Nucleus accumbens (tissue), 56 donors: ENCODE measurements at regions not wholly inside any gene's neighbourhood (a gene's known extent, or its start where the extent isn't known, plus 50 kb on each side); places are given as distances from the start of the nearest gene placed in this dataset.
"Not testable (repeated sequence)": the region's sequence is repeated elsewhere in the genome, so short reads cannot be mapped to it uniquely, and the experiment has no call there.

Experiments used
- DNase-seq, 56 donors: peaks; one replicate each; lab custom pipeline; 2025; lab: John Stamatoyannopoulos, UW

DNA sequence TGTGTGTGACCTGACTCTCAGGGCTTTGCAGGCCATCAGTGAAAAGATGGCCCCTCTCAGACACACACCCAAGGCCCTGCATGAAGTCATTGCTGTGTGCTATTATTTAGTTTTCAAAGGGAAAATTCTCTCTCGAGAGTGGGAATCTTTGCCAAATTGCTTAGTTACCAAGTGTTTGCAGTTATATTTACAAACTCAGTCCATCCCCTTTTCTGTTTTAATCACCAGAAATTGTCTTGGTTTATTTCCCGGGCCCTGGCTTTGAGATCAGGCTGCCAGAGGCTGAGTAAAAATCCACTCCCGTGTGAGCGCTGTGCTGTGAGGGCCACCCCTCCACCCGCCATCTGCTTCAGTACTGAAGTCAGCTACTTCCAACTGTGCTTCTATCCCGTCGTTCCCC lies 163.1 kb downstream of the SOD2 start:
- DNase-seq, result peak in 1 of 56 donors; percentile 12

DNA sequence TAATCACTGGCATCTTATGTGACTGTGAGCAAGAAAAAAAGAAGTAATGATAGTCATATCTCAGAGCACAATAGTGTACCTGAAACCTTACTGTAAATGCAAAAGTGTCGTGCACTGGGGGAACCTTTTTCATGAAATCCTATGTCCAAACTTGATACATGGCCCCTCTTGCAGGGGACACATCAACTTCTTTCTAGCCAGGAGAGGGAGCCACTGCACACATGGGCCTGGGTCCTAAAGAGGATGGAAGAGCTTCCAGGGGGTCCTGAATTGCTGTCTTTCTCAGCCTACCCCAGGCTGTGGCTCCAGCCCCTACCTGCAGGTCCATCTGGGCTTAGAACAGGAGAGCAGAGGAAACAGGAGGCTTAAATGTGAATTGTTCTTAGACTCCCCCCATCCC lies 165.7 kb downstream of the SOD2 start:
- no peak for DNase-seq

DNA sequence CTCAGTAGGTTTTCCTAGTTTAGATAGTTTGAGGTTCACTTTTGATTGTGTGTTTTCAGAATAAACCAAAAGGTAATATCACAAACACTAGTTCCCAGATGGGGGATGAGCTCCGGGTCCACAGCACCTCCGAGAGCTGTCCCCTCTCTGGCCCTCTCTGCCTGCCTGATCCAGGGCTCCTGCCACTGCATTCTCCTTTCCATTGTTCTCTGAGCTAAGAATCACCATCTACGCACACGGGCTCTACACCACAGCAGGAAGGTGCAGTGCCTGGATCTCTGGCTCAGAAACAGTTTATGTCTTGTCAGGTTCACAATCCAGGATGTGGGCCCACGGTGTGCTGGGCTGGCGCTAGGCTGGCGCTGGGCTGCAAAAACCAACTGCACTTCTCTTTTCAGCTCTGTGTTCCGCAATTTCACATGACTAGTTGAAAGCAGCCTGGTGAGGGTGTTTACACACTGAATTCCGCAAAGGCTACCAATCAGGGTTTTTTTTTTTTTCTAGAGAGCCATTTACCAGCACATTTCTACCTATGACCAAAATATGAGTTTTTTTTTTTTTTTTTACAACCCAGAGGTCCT lies 167.5 kb downstream of the SOD2 start:
- no peak for DNase-seq

DNA sequence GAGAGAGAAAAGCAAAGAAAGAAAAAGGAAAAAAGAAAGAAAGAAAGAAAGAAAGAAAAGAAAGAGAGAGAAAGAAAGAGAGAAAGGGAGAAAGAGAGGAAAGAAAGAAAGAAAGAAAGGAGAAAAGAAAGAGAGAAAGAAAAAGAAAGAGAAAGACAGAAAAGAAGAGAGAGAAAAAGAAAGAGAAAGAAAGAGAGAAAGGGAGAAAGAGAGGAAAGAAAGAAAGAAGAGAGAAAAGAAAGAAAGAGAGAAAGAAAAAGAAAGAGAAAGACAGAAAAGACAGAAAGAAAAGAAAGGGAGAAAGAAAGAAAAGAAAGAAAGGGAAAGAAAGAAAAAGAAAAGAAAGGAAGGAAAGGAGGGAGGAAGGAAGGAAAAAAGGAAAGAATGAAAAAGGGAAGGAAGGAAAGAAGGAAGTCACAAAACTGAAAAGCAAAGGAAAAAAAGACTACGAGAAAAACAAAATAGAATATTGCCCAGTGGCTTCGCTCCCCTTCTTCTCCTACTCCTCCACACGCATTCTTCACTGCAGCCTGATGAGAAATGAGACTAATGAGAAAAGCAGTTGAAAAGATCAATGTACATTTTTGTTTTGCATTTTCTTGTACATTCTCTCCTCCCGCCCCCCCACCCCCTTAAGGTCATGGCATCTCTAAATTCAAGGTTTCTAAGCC lies 170.0 kb downstream of the SOD2 start:
- no peak for DNase-seq

DNA sequence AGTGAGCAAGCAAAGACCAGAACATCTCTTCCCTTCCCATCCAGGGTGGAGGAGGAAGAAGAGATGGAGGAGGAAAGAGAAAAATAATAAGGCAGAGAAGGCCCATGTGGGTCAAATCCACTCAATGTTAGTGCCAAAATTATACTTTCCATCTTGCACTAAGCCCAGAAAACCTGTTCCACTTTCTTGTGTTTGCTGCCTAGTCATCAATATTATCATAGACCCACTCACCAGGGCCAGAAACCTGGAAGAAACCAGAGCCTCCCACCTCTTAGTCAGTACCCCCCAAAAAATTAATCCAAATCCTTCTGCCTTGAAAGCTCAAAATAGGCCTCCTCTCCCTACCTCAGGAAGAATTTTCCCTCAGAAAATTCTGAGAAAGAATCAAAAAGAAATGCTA lies 171.1 kb downstream of the SOD2 start:
- no peak for DNase-seq

DNA sequence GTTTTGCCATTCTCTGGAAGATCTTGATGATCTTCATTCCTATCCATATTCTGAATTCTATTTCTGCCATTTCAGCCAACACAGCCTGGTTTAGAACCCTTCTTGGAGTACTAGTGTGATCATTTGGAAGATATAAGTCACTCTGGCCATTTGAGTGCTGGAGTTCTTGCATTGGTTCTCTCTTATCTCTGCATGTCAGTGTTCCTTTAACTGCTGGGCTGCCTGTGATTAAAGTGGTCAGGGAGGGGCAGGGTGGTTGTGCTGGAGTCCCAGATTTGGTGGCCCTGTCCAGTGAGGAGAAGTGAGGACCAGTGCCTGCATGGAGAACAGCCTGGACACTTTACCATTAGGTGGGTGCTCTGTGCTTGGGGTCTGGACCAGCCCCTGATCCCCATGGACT lies 173.0 kb downstream of the SOD2 start:
- no peak for DNase-seq

DNA sequence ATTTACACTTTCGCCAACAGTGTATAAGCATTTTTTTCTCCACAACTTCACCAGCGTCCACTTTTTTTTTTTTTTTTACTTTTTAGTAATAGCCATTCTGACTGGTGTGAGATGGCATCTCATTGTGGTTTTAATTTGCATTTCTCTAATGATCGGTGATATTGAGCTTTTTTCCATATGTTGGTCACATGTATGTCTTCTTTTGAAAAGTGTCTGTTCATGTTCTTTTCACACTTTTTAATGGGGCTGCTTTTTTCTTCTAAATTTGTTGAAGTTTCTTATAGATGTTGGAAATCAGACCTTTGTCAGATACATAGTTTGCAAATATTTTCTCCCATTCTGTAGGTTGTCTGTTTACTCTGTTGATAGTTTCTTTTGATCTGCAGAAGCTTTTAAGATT lies 177.2 kb downstream of the SOD2 start:
- DNase-seq, result not testable (repeated sequence)

DNA sequence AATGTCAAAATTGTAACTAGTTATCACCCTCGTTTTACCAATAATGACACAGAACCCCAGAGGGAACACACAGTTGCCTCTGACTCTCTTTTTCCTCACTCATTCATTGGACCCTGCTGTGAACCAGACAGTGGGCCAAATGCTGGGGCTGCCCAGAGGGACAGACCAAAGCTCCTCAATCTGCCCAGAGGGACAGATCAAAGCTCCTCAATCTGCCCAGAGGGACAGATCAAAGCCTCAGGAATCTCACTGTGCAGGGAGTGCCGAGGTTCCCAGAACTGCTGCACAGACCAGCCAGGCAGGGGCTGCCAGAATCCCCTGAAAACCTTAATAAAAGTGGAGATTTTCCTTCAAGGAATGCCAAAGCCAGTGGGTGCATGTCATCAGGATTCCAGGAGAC lies 179.1 kb downstream of the SOD2 start:
- no peak for DNase-seq

DNA sequence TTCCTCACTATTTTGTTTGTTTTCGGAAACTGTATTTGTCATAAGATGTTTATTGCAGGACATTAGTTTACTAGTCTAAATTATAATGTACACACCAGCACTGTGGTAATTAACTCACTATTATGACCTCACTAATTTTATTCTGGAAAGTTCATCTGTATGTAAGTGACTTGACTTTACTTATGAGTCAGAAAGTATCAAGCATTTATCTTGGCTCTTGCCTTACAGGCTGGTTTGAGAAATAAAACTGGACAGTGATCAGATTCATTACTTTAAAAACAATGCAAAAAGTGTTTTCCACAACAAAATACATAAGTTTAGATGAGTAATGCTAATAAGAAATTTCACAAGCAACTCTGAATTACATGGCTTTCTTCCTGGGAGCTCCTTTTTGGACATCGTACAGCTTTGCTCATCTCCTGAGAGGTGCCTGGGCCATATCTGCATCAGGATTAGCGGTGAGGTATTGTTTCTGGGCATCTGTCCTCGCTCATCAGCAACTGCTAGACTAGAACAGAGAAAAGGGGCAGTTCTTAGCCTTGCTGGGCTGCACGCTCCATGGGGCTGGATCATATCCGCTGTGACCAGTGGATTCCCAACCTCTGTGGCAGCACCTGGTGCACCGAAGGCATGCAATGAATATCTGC lies 179.8 kb downstream of the SOD2 start:
- no peak for DNase-seq

DNA sequence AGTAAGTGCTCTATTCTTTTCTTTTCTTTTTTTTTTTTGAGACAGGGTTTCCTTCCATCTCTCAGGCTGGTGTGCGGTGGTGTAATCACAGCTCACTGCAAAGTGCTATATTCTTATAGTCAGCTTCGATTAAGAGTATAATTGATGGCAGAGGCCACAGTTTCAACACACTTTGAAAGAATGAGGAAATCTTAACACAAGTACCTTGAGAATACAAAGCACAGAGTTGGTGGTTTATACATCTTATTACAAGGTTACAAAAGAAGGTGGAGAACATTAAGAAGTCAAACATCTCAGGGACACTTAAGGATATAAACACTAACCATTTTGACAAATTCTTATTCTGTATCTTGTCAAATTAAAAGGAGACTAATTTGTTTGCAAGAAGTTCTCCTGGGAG lies 180.5 kb downstream of the SOD2 start:
- DNase-seq, result no peak

DNA sequence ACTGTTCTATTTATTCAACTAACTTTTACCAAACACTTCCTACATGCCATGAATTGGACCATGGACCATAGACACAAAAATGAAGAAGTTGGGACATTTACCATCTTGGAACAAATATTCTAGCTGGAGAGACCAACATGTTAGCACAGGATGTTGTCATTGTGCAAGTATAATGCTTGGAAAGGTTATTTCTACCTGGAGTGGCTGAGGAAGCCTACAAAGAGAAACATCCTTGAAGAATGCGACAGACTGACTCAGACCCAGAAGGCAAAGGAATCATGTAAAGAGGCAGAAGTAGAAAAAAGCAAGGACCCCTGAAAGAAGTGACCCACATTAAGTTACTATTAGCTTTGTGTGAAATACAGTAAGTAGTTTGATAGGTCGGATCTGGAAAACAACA lies 180.9 kb downstream of the SOD2 start:
- DNase-seq, result no peak

DNA sequence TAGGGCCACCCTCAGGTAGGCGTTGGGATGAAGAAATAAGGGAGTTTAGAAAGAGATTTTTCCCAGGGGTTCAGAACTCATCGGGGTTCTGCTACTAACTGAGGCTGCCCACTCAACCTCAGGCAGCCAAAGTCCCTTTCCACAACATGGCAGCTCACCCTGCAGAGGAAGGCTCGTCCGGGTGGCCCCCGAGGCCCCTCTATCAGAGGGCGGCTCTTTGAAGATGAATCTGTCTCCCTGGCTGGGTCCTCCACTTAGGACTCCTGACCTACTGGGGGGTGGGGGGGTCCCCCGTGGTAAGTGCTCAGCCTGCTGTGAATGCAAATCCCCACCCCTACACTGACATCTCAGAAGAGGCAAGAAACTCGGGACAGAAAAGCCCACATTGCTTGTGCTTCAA lies 182.9 kb downstream of the SOD2 start:
- no peak for DNase-seq

DNA sequence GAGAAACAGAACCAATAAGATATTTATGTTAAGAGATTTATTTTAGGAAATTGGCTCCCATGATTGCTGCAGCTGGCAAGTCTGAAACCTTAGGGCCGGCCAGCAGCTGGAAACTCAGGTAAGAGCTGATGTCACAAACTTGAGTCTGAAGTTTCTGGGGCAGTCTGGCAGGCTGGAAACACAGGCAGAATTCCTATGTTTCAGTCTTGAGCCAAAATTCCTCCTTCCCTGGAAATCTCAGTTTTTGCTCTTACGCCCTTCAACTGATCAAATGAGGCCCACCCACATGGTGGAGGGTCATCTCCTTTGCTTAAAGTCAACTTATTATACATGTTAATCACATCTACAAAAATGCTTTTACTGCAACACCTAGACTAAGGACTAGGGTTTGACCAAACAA lies 184.1 kb downstream of the SOD2 start:
- DNase-seq, result no peak

DNA sequence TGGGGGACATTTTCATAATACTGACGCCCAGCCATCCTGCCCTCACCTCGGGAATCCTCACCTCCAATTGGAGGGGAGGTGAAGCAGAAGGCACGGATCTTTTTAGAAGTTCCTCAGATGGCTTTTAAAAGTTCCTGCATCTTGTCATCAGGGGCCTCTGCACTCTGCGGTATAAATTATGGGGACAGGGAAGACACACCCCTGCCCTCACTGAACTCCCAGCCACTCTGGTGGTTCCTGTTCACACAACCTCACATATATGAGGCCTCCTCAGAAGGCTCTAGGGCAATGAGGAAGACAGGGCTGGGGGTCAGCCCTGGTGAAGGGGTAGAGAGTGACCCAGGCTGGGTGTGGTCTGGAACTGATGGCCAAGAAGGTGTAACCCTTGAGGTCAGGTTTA lies 187.0 kb downstream of the SOD2 start:
- no peak for DNase-seq

DNA sequence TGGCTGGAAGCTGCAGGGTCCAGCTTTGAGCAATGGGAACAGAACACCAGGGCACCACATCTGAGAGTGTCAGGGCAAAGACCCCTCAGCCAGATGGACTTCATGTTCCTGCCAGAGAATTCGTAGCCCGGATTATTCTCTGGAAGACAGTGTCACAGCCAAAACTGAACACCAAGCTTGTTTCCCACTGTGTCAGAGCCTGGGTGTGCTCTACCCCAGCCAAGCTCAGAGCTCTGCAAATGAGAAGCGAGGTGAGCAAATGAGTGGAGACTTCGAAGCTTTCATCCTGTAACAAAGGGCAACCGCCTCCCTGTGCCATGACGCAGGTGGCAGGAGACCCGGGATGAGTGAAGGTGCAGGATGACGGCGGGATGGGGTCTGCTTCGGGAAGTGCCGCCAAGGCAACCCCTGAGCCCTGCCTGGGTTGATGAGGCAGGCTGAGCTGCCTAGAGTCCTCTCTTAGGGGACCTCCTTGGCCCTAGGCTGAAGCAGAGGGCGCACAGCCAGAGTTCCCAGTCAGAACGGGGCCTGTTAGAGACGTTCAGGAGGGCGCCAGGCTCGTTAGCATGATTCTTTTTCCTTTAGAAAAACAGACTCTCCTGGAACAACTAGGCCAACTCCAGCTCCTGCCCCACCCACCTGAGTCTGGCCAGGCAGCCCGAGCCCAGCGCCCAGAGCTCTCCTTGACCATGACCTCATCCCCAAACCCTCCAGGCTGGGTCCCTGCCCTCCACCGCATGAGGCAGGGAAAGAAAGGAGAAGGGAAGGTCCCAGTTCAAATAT lies 187.7 kb downstream of the SOD2 start:
- peak in 7 of 56 donors; percentile 6 to 57 (median 31) for DNase-seq

DNA sequence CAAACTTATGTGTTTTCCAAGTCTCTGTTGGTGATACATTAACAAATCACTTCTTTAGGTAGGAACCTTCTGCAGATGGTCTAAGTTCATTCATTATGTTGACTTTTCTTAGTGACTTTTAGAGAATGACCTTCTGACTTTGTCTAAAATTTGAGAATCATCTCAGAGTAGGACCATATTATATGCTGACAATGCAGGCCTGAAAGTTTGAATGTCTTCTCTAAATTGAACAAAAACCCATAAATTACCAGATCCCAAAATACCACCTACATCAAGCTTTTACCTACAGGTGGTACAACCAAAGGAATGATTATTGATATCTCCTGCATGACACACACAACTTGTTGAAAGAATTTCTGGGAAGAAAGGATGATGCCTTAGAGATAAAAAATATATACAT lies 191.5 kb downstream of the SOD2 start:
- no peak for DNase-seq

DNA sequence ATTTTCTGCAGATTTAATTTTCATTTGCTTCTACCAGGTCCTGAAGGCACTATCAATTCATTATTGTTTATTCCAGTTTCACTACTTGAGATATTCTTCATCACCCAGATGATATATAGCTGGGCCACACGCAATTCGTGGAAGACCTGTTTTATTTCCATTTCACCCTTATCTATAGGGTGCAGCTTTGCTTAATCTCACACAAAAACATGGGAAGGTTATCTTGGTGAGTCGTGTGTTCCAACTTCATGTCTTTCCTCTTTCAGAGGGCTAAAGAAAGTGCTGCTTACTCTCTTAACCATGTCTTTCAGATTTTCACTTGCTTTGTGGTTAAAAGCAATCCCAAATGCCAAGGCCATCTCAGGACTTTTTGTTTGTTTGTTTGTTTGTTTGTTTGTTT lies 194.0 kb downstream of the SOD2 start:
- DNase-seq, result no peak

DNA sequence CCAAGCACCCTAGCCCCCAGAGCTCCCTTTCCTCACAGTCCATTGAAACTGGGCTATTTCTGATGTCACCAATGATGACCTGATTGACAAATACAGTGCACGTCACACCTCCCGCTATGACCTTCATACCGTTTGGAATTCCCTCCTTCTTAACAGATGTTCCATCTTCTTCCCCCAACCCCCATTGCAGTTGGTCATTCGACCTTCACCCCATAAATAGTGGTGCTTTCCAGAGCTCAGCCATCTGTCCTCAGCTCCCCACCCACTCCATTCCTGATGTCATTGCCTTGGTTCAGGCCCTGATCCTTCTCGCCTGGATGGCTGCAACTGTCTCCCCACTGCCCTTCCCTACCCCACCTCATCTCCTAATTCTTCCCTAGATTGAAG lies 198.5 kb downstream of the SOD2 start:
- no peak for DNase-seq

DNA sequence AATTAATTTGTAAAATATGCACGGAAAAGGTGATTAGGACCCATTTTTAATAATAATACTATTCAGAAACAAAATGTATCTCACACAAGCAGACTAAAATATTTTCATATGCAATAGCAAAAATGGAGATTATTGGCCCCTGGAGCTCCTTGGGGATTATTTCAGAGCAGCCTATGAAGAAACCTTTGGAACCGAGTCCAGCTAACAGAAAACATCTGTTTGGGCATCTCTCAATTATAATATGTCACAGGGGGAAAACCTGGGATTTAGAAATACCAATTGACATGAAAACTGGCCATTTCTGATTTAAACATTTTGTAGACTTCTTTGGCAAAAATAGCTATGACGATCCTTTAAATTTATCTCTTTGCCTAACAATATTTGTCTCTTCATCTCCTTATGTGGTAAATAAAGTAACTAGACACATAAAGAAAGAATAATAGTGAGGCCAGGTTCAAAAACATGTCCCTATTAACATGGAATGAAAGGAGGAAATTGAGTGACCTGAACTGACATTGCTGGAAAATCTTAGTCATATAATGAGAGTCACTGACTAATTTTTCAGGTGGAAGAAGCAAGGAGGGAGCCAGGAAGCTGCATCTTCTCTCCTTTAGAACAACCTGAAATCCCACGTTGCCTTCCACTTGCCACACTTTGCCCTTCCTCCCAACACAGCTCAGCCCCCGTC lies 199.0 kb downstream of the SOD2 start:
- no peak for DNase-seq

DNA sequence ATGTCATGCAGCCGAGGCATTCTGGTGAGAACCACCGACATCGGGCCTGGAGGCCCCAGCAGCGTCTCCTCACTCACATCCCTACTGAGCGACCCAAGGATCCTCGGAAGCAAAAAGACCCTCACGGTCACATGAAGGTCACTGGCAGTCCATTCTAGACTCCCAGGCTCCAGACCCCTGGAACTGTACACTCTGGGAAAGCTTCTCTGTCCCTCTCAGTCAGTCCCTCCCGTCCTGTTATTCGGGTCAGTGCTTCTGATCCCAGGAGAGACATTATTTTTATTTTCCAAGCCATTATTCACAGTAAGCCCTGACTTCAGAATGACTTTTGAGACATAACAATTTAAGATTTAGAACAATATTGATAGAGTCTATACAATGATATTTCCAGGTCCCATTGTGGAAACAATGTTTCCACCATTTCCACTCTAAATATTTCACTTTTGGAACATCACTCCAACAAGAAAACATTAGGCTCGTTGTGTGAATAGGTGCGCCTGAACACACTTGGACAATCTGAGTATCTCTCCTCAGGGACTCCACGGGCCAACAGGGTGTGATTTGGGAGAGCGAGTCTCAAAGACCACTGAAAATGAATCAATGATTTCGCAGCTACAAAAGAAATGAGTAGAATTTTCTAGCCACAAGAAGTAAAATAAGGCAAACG lies 199.7 kb downstream of the SOD2 start:
- DNase-seq, result no peak
